HEK293T (cell line): ENCODE measurements at regions not wholly inside any gene's neighbourhood (a gene's known extent, or its start where the extent isn't known, plus 50 kb on each side); places are given as distances from the start of the nearest gene placed in this dataset.
"Not testable (repeated sequence)": the region's sequence is repeated elsewhere in the genome, so short reads cannot be mapped to it uniquely, and the experiment has no call there.

ENCODE experiments used
- CTCF ChIA-PET: fragments of 350-600 bp; formaldehyde crosslinking; extraction: SDS; loops from one replicate; lab custom pipeline; 2021; ENCODE audit warnings: antibody characterized with exemption, inconsistent platforms; lab: Yijun Ruan, JAX
- POLR2A ChIA-PET: fragments of 350-600 bp; formaldehyde crosslinking; extraction: SDS; loops from one replicate; lab custom pipeline; 2020; ENCODE audit warnings: antibody characterized with exemption, inconsistent platforms; lab: Yijun Ruan, JAX
- DNase-seq: peaks from one replicate; pipeline ENCODE4 v3.0.0; 2012; ENCODE audit warnings: mixed read lengths; ENCODE audit errors: extremely low spot score
- ARNT ChIP-seq: fragments of 450-650 bp; IDR thresholded peaks from 2 replicates; pipeline ENCODE4 v1.6.1; 2017; ENCODE audit warnings: mild to moderate bottlenecking
- BHLHE40 ChIP-seq: fragments of 450-650 bp; IDR thresholded peaks from 2 replicates; pipeline ENCODE4 v1.6.1; 2016; ENCODE audit warnings: mild to moderate bottlenecking, moderate library complexity, borderline replicate concordance
- CTBP1 ChIP-seq: fragments of 450-650 bp; IDR thresholded peaks from 2 replicates; pipeline ENCODE4 v1.6.1; 2016; ENCODE audit warnings: borderline replicate concordance
- ELF4 ChIP-seq: fragments of 450-650 bp; IDR thresholded peaks from 2 replicates; pipeline ENCODE4 v1.6.1; 2017; ENCODE audit warnings: antibody characterized with exemption
- FOXA1 ChIP-seq: fragments of 450-650 bp; IDR thresholded peaks from 2 replicates; pipeline ENCODE4 v1.6.1; 2016; ENCODE audit warnings: mild to moderate bottlenecking
- FOXK2 ChIP-seq: fragments of 450-650 bp; IDR thresholded peaks from 2 replicates; pipeline ENCODE4 v1.6.1; 2016; ENCODE audit warnings: mild to moderate bottlenecking
- FOXM1 ChIP-seq: fragments of 450-650 bp; IDR thresholded peaks from 2 replicates; pipeline ENCODE4 v1.6.1; 2017; ENCODE audit warnings: mild to moderate bottlenecking, borderline replicate concordance
- HDGF ChIP-seq: fragments of 450-650 bp; IDR thresholded peaks from 2 replicates; pipeline ENCODE4 v1.6.1; 2017; ENCODE audit warnings: antibody characterized with exemption, borderline replicate concordance
- L3MBTL2 ChIP-seq: fragments of 450-650 bp; conservative IDR thresholded peaks from 2 replicates; pipeline ENCODE4 v1.6.1; 2016; ENCODE audit warnings: mild to moderate bottlenecking
- LEF1 ChIP-seq: fragments of 450-650 bp; IDR thresholded peaks from 2 replicates; pipeline ENCODE4 v1.6.1; 2017; ENCODE audit warnings: mild to moderate bottlenecking, borderline replicate concordance
- NFRKB ChIP-seq: fragments of 450-650 bp; IDR thresholded peaks from 2 replicates; pipeline ENCODE4 v1.6.1; 2016; ENCODE audit warnings: mild to moderate bottlenecking, moderate library complexity
- PKNOX1 ChIP-seq: fragments of 450-650 bp; IDR thresholded peaks from 2 replicates; pipeline ENCODE4 v1.6.1; 2016
- SP1 ChIP-seq: fragments of 450-650 bp; IDR thresholded peaks from 2 replicates; pipeline ENCODE4 v1.6.1; 2017
- SUZ12 ChIP-seq: fragments of 450-650 bp; IDR thresholded peaks from 2 replicates; pipeline ENCODE4 v1.6.1; 2016; ENCODE audit warnings: mild to moderate bottlenecking
- TARDBP ChIP-seq: fragments of 450-650 bp; IDR thresholded peaks from 2 replicates; pipeline ENCODE4 v1.6.1; 2016
- ZNF384 ChIP-seq: fragments of 450-650 bp; IDR thresholded peaks from 2 replicates; pipeline ENCODE4 v1.6.1; 2016

GRCh38 chr16:51987519-51987918 is 559.4 kb downstream of the TOX3 start:
- CTCF ChIA-PET: no interaction called here
- POLR2A ChIA-PET: no interaction called here
- TF ChIP-seq SP1 (no peak), ARNT (no peak), CTBP1 (no peak), BHLHE40 (no peak), TARDBP (no peak), ELF4 (no peak)
- no peak for DNase-seq

- ChIA-PET CTCF (interaction anchor here (0.6 kb wide), 1 partner anchor 619 kb away, joined by 3 read pairs; no protein-coding TSS in a partner anchor), POLR2A (no interaction called here)
- no peak for DNase-seq
- TF ChIP-seq LEF1: no peak
- TF ChIP-seq ZNF384: no peak
- no peak for TF ChIP-seq SP1
- no peak for TF ChIP-seq BHLHE40
- no peak for TF ChIP-seq HDGF
- no peak for TF ChIP-seq NFRKB
- no peak for TF ChIP-seq L3MBTL2
- TF ChIP-seq TARDBP: no peak
- TF ChIP-seq FOXM1: no peak
- TF ChIP-seq CTBP1: no peak
- no peak for TF ChIP-seq FOXA1
- no peak for TF ChIP-seq FOXK2
- no peak for TF ChIP-seq PKNOX1
- TF ChIP-seq ELF4: no peak
- TF ChIP-seq ARNT: no peak
- TF ChIP-seq SUZ12: no peak
Observed at GRCh38 chr16:51986717-51987116, 560.2 kb downstream of the TOX3 start.

- CTCF ChIA-PET: no interaction called here
- TF ChIP-seq HDGF (no peak), FOXM1 (no peak), FOXK2 (no peak), SUZ12 (no peak), ARNT (no peak), CTBP1 (no peak), ZNF384 (no peak), BHLHE40 (no peak), ELF4 (no peak), NFRKB (no peak), L3MBTL2 (no peak)
- DNase-seq: no peak
- POLR2A ChIA-PET: no interaction called here
Observed at GRCh38 chr16:51986301-51986700, 560.6 kb downstream of the TOX3 start.

GRCh38 chr16:51985126-51985525 is 561.8 kb downstream of the TOX3 start:
- TF ChIP-seq LEF1: no peak
- no peak for TF ChIP-seq ZNF384
- TF ChIP-seq SP1: no peak
- no peak for TF ChIP-seq FOXK2
- TF ChIP-seq ELF4: no peak
- TF ChIP-seq HDGF: no peak
- no peak for DNase-seq
- POLR2A ChIA-PET: no interaction called here
- CTCF ChIA-PET: no interaction called here

DNA sequence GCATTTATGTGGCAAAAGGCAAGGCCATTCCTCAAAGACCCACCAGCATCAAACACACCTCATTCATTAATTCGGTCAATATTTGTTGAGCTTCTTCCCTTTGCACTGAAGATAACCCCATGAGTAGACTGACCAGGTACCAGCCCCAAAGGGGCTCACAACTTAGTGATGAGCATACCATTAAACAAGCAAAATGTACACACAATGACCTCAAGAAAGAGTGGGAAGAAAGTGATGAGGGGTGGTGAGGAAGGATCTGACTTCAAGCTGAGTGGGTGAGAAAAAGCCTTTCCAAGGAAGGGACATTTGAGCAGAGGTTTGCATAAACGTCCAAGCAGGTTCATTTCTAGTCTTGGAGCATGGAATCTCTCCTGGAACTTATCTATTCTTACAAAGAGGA is 562.5 kb downstream of the TOX3 start:
- ChIA-PET CTCF (no interaction called here), POLR2A (no interaction called here)
- no peak for DNase-seq
- no peak for TF ChIP-seq CTBP1

DNA sequence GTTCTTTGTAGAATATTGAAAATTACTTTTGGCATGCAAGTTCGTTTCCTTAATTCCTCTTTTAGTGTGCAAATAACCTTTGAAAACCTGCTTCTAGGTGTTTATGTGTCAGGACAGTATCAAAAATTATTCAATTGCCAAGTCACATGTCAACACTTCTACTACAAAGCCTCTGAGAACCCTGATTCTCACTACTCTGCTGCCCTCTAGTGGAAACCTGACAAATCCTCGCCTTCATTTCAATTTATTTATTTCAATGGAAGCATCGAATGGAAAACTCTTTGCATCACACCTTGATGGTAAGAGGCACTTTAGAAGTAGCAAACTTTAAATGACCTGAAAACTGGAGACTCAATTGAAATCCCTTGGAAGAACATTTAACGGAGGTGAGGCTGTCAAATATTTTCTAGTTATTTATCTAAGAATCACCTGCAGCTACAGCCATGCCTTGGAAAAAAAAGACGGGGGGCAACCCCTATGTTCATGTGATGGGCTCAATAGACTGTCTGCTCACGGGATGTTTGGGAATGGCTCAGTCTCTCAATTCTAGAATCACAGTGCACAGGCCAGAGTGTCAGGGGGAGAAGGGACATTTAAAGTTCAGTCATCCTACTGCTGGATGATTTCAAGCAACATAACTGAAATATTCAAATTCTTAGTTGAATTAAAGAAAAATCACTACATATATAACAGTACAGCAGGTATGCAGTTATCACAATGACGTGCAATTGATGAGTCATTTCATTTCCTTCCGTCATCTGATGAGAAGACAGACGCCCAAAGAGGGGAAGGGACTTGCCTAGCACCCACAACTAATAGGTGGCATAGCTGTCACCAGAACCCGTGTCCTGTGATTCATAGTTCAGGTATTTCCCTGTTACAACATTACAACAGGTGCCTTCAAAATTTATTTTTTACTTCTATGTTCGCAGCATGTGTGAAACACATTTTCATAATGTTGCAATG is 563.9 kb downstream of the TOX3 start:
- DNase-seq: peak; percentile 50
- POLR2A ChIA-PET: no interaction called here
- CTCF ChIA-PET: interaction anchor here (0.8 to 1.4 kb wide), 2 partner anchors 161 to 165 kb away, joined by 4 to 5 read pairs; no protein-coding TSS in a partner anchor
- TF ChIP-seq BHLHE40 (no peak), FOXK2 (no peak), HDGF (no peak), L3MBTL2 (no peak)

GRCh38 chr16:51981725-51982124 is 565.2 kb downstream of the TOX3 start:
- TF ChIP-seq CTBP1: no peak
- no peak for TF ChIP-seq LEF1
- TF ChIP-seq HDGF: no peak
- no peak for TF ChIP-seq ARNT
- no peak for TF ChIP-seq FOXM1
- TF ChIP-seq BHLHE40: no peak
- TF ChIP-seq FOXK2: no peak
- TF ChIP-seq ZNF384: no peak
- no peak for TF ChIP-seq PKNOX1
- no peak for TF ChIP-seq FOXA1
- TF ChIP-seq TARDBP: no peak
- ChIA-PET POLR2A (no interaction called here), CTCF (interaction anchor here (0.6 to 1.4 kb wide), 2 partner anchors 164 to 281 kb away, joined by 3 to 5 read pairs; no protein-coding TSS in a partner anchor)
- no peak for DNase-seq

GRCh38 chr16:51977506-51977905 is 569.4 kb downstream of the TOX3 start:
- DNase-seq, CTCF ChIA-PET, POLR2A ChIA-PET: not testable (repeated sequence)
